CD14-positive monocyte (primary cell): ENCODE measurements at regions not wholly inside any gene's neighbourhood (a gene's known extent, or its start where the extent isn't known, plus 50 kb on each side); places are given as distances from the start of the nearest gene placed in this dataset.
"Not testable (repeated sequence)": the region's sequence is repeated elsewhere in the genome, so short reads cannot be mapped to it uniquely, and the experiment has no call there.

ENCODE experiments used
- DNase-seq, 3 donors: peaks; one replicate each; pipeline ENCODE4 v3.0.0-alpha.2; 2011 to 2022
- H2AFZ ChIP-seq: 2 replicates; pipeline ENCODE4 v1.6.0; 2012; ENCODE audit warnings: mild to moderate bottlenecking, low read depth, low read length, inconsistent platforms; ENCODE audit not compliant: insufficient read depth, poor library complexity, severe bottlenecking
- H3K27ac ChIP-seq, 2 donors: 1 replicate in 1 of 2; 2 replicates in 1 of 2; pipeline ENCODE4 v1.5.1; 2012 to 2013; ENCODE audit warnings: low read length in 2 of 2, control low read depth in 1 of 2, inconsistent platforms in 1 of 2, low read depth in 1 of 2, mild to moderate bottlenecking in 1 of 2
- H3K27me3 ChIP-seq, 2 donors: one replicate each; pipeline versions ENCODE4 v1.6.0 to v1.6.1; 2011 to 2013; ENCODE audit warnings: low read length in 2 of 2; ENCODE audit not compliant: control insufficient read depth in 2 of 2, insufficient read depth in 2 of 2
- H3K36me3 ChIP-seq, 2 donors: replicated peaks in 1 of 2; 1 replicate in 1 of 2; 2 replicates in 1 of 2; pipeline versions ENCODE4 v1.5.1 to v1.6.1; 2012 to 2013; ENCODE audit warnings: low read length in 2 of 2, control low read depth in 1 of 2, inconsistent platforms in 1 of 2, mild to moderate bottlenecking in 1 of 2; ENCODE audit not compliant: insufficient read depth in 2 of 2, control insufficient read depth in 1 of 2
- H3K4me1 ChIP-seq, 2 donors: 1 replicate in 1 of 2; 2 replicates in 1 of 2; pipeline versions ENCODE4 v1.5.1 to v1.6.1; 2012 to 2013; ENCODE audit warnings: low read length in 2 of 2, control low read depth in 1 of 2, inconsistent platforms in 1 of 2, mild to moderate bottlenecking in 1 of 2, moderate library complexity in 1 of 2; ENCODE audit not compliant: insufficient read depth in 2 of 2, control insufficient read depth in 1 of 2
- H3K4me2 ChIP-seq: replicated peaks from 2 replicates; pipeline ENCODE3; 2012; ENCODE audit warnings: low read length, moderate library complexity, mild to moderate bottlenecking; ENCODE audit not compliant: poor library complexity, severe bottlenecking; ENCODE audit errors: extremely low read depth
- H3K4me3 ChIP-seq, 3 experiments: fragments of 200-600 bp in 1 of 3; sonication (generic) in 1 of 3; replicated peaks in 1 of 3; 1 replicate in 2 of 3; 2 replicates in 1 of 3; pipeline ENCODE4 v1.5.1; 2011 to 2013; ENCODE audit warnings: low read length in 3 of 3, mild to moderate bottlenecking in 3 of 3, control low read depth in 2 of 3, low read depth in 2 of 3, inconsistent platforms in 1 of 3, moderate library complexity in 1 of 3
- H3K79me2 ChIP-seq: 2 replicates; pipeline ENCODE4 v1.6.0; 2012; ENCODE audit warnings: mild to moderate bottlenecking, control low read depth, inconsistent platforms, low read length, moderate library complexity; ENCODE audit not compliant: insufficient read depth
- H3K9ac ChIP-seq: 2 replicates; pipeline ENCODE4 v1.6.0; 2017; ENCODE audit warnings: low read length, mild to moderate bottlenecking; ENCODE audit not compliant: insufficient read depth, poor library complexity, severe bottlenecking
- H3K9me3 ChIP-seq, 2 donors: replicated peaks in 1 of 2; 1 replicate in 1 of 2; 2 replicates in 1 of 2; pipeline versions ENCODE4 v1.5.1 to v1.6.1; 2012 to 2013; ENCODE audit warnings: low read length in 2 of 2, control low read depth in 1 of 2; ENCODE audit not compliant: control insufficient read depth in 1 of 2, insufficient read depth in 1 of 2
- H4K20me1 ChIP-seq: 2 replicates; pipeline ENCODE4 v1.6.0; 2012; ENCODE audit warnings: mild to moderate bottlenecking, low read length, control low read depth, moderate library complexity; ENCODE audit not compliant: insufficient read depth
- H3K27ac Mint-ChIP-seq, 7 donors: one replicate each; pipeline ENCODE4 v1.8.0; 2020; ENCODE audit warnings: mild to moderate bottlenecking in 7 of 7, mixed read lengths in 7 of 7, moderate library complexity in 6 of 7, inconsistent platforms in 2 of 7
- H3K27me3 Mint-ChIP-seq, 3 donors: one replicate each; pipeline ENCODE4 v1.8.0; 2021 to 2022; ENCODE audit warnings: low read depth in 3 of 3, mild to moderate bottlenecking in 3 of 3, mixed read lengths in 3 of 3, moderate library complexity in 3 of 3, inconsistent platforms in 1 of 3
- H3K36me3 Mint-ChIP-seq, 2 donors: one replicate each; pipeline ENCODE4 v1.8.0; 2020; ENCODE audit warnings: mixed read lengths in 2 of 2, inconsistent platforms in 1 of 2, mild to moderate bottlenecking in 1 of 2
- H3K4me1 Mint-ChIP-seq: one replicate; pipeline ENCODE4 v1.8.0; 2020; ENCODE audit warnings: mild to moderate bottlenecking, mixed read lengths
- H3K4me3 Mint-ChIP-seq, 2 donors: one replicate each; pipeline ENCODE4 v1.8.0; 2020; ENCODE audit warnings: mild to moderate bottlenecking in 2 of 2, mixed read lengths in 2 of 2, moderate library complexity in 1 of 2
- H3K9me3 Mint-ChIP-seq, 7 donors: one replicate each; pipeline ENCODE4 v1.8.0; 2020 to 2022; ENCODE audit warnings: mixed read lengths in 7 of 7, mild to moderate bottlenecking in 6 of 7, moderate library complexity in 6 of 7, inconsistent platforms in 2 of 7
- CTCF ChIP-seq: fragments of 200-600 bp; IDR thresholded peaks from one replicate; pipeline ENCODE4 v1.8.0; 2022; ENCODE audit warnings: antibody characterized with exemption, mild to moderate bottlenecking
- WGBS: methylation state at CpG from one replicate; pipeline ENCODE4 v1.1.5; 2013; ENCODE audit warnings: missing lambda C conversion rate; ENCODE audit not compliant: insufficient coverage; 5-methylcytosine and 5-hydroxymethylcytosine counted together
- intact Hi-C, 2 donors: fragments of 100-400 bp; cut with micrococcal nuclease; formaldehyde crosslinking; loops; one replicate each; pipeline versions ENCODE4 v1.15.0 to v1.15.1; 2023

GRCh38 chrX:139423186-139423585 lies 107.4 kb upstream of the F9 start:
- no peak overlapping the region for H3K27ac ChIP-seq
- DNase-seq: no peak
- no peak overlapping the region for H3K4me2 ChIP-seq
- Mint-ChIP-seq H3K27ac (no peak overlapping the region), H3K27me3 (peaks cover 0 to 2% (median 1%) of the 10 kb centered on the region in 3 donors), H3K9me3 (peaks cover 0 to 2% (median 0%) of the 10 kb centered on the region in 7 donors), H3K4me1 (no peaks in the 10 kb centered on the region), H3K4me3 (no peak overlapping the region), H3K36me3 (no peaks in the 10 kb centered on the region)
- no peaks in the 10 kb centered on the region for H3K36me3 ChIP-seq
- WGBS: no CpG with 5 or more reads among the region's 3 CpGs
- intact Hi-C loops: no loop called here
- H3K4me3 ChIP-seq: no peak overlapping the region
- H3K79me2 ChIP-seq: no peaks in the 10 kb centered on the region
- H3K9me3 ChIP-seq: no peaks in the 10 kb centered on the region
- no peaks in the 10 kb centered on the region for H4K20me1 ChIP-seq
- H3K4me1 ChIP-seq: no peaks in the 10 kb centered on the region
- no peak for TF ChIP-seq CTCF
- H2AFZ ChIP-seq: no peak overlapping the region
- H3K9ac ChIP-seq: no peak overlapping the region
- H3K27me3 ChIP-seq: no peaks in the 10 kb centered on the region

- H3K27me3 ChIP-seq, H3K79me2 ChIP-seq, H4K20me1 ChIP-seq, H3K27ac ChIP-seq, H3K4me1 ChIP-seq, H3K4me3 Mint-ChIP-seq, H3K27me3 Mint-ChIP-seq, H3K36me3 ChIP-seq, H3K4me3 ChIP-seq, H3K9me3 ChIP-seq, H3K27ac Mint-ChIP-seq, H2AFZ ChIP-seq, H3K36me3 Mint-ChIP-seq, H3K9ac ChIP-seq, H3K4me2 ChIP-seq, DNase-seq, H3K4me1 Mint-ChIP-seq, intact Hi-C loops: not testable (repeated sequence)
- peaks cover 0 to 17% (median 13%) of the 10 kb centered on the region in 7 donors for H3K9me3 Mint-ChIP-seq
- no CpG with 5 or more reads among the region's 2 CpGs for WGBS
Observed at GRCh38 chrX:139398258-139398657, 132.3 kb upstream of the F9 start.
